ENCODE measurements at regions not wholly inside any gene's neighbourhood (a gene's known extent, or its start where the extent isn't known, plus 50 kb on each side); places are given as distances from the start of the nearest gene placed in this dataset.
"Not testable (repeated sequence)": the region's sequence is repeated elsewhere in the genome, so short reads cannot be mapped to it uniquely, and the experiment has no call there.

- no peak for DNase-seq
These were observed 476.2 kb downstream of the KLF12 start for GRCh38 chr13:73657821-73658540.

- no peak for DNase-seq
These were observed 477.3 kb downstream of the KLF12 start for GRCh38 chr13:73656863-73657262.

GRCh38 chr13:73653688-73654087 is 480.5 kb downstream of the KLF12 start:
- no peak for DNase-seq

- no peak for DNase-seq
These were observed 486.8 kb downstream of the KLF12 start for GRCh38 chr13:73647417-73647816.

GRCh38 chr13:73640476-73641179 is 493.6 kb downstream of the KLF12 start:
- DNase-seq: not testable (repeated sequence)

- DNase-seq: no peak
These were observed 498.9 kb downstream of the KLF12 start for GRCh38 chr13:73635166-73635787.

GRCh38 chr13:73633817-73634460 is 500.3 kb downstream of the KLF12 start:
- DNase-seq: no peak

GRCh38 chr13:73631411-73631810 is 502.8 kb downstream of the KLF12 start:
- no peak for DNase-seq

- DNase-seq: peak; percentile 23
These were observed 508.5 kb downstream of the KLF12 start for GRCh38 chr13:73625562-73626339.

GRCh38 chr13:73623281-73623680 is 510.9 kb downstream of the KLF12 start:
- no peak for DNase-seq

- DNase-seq: no peak
These were observed 511.8 kb downstream of the KLF12 start for GRCh38 chr13:73622381-73622780.

- no peak for DNase-seq
These were observed 515.8 kb downstream of the KLF12 start for GRCh38 chr13:73618275-73618865.

- DNase-seq: no peak
These were observed 517.3 kb downstream of the KLF12 start for GRCh38 chr13:73616861-73617260.

GRCh38 chr13:73610799-73611592 is 523.2 kb downstream of the KLF12 start:
- DNase-seq: no peak

- DNase-seq: no peak
These were observed 525.3 kb downstream of the KLF12 start for GRCh38 chr13:73608711-73609485.

GRCh38 chr13:73608157-73608516 is 526.1 kb downstream of the KLF12 start:
- no peak for DNase-seq

GRCh38 chr13:73607489-73608156 is 526.6 kb downstream of the KLF12 start:
- no peak for DNase-seq

- DNase-seq: no peak
These were observed 530.6 kb downstream of the KLF12 start for GRCh38 chr13:73603646-73604045.

GRCh38 chr13:73602295-73602694 is 531.9 kb downstream of the KLF12 start:
- no peak for DNase-seq

- DNase-seq: no peak
These were observed 532.5 kb downstream of the KLF12 start for GRCh38 chr13:73601708-73602107.
